HepG2 (cell line): ENCODE measurements at regions not wholly inside any gene's neighbourhood (a gene's known extent, or its start where the extent isn't known, plus 50 kb on each side); places are given as distances from the start of the nearest gene placed in this dataset.

ENCODE experiments used
- ATAC-seq: fragments of 200-7000 bp; cut with Tn5 transposase; 3 replicates; pipeline ENCODE4 v1.9.1; 2020; ENCODE audit warnings: mild to moderate bottlenecking, moderate library complexity
- BruUV-seq: library from RNA; stranded (reverse); fragments of 400-500 nt; replicated peaks from 2 replicates; lab custom pipeline; 2021; lab: Mats Ljungman, UMichigan
- CTCF ChIA-PET: fragments of 300-600 bp; formaldehyde crosslinking; extraction: SDS; loops from one replicate; lab custom pipeline; 2021; ENCODE audit warnings: low total read pairs, inconsistent platforms, low intra/inter-chr PET ratio; lab: Yijun Ruan, JAX
- POLR2A ChIA-PET: fragments of 350-600 bp; sonication (Branson Sonifier 250); formaldehyde crosslinking; loops from one replicate; lab custom pipeline; 2020; ENCODE audit warnings: antibody characterized with exemption, inconsistent platforms; lab: Yijun Ruan, JAX
- DNase-seq: peaks from one replicate; pipeline ENCODE4 v3.0.0-alpha.2; 2015; ENCODE audit warnings: low spot score
- FAIRE-seq: peaks from 3 replicates; lab custom pipeline; 2011; peaks lifted over from hg19 to GRCh38; lab: Jason Lieb, UNC
- H2AFZ ChIP-seq: one replicate; pipeline ENCODE4 v1.6.1; 2011; ENCODE audit warnings: low read length, inconsistent platforms
- H3K27ac ChIP-seq: fragments of 300-600 bp; 3 replicates; pipeline ENCODE4 v1.8.0; 2011; ENCODE audit warnings: mixed run types, mild to moderate bottlenecking, mixed read lengths, low read length, inconsistent platforms; ENCODE audit not compliant: insufficient read depth; ENCODE audit errors: extremely low read length
- H3K27me3 ChIP-seq, 2 experiments: fragments of 200-600 bp in 1 of 2; 2 replicates in 1 of 2; 3 replicates in 1 of 2; pipeline versions ENCODE4 v1.6.0 to v1.8.0; 2011; ENCODE audit warnings: low read length in 2 of 2, mild to moderate bottlenecking in 2 of 2, moderate library complexity in 2 of 2, inconsistent platforms in 1 of 2; ENCODE audit not compliant: insufficient read depth in 2 of 2, control insufficient read depth in 1 of 2
- H3K36me3 ChIP-seq, 2 experiments: fragments of 200-600 bp in 1 of 2; replicated peaks in 1 of 2; 2 replicates in 1 of 2; 3 replicates in 1 of 2; pipeline versions ENCODE4 v1.5.1 to v1.8.0; 2011; ENCODE audit warnings: low read length in 2 of 2, inconsistent platforms in 1 of 2; ENCODE audit not compliant: insufficient read depth in 2 of 2, control insufficient read depth in 1 of 2
- H3K4me1 ChIP-seq: 2 replicates; pipeline ENCODE4 v1.5.1; 2012; ENCODE audit warnings: low read length, inconsistent platforms; ENCODE audit not compliant: insufficient read depth
- H3K4me2 ChIP-seq: 2 replicates; pipeline ENCODE4 v1.6.0; 2011; ENCODE audit warnings: low read depth, low read length, inconsistent platforms
- H3K4me3 ChIP-seq, 3 experiments: fragments of 200-600 bp in 1 of 3; sonication (generic), shearing (Covaris generic) in 1 of 3; replicated peaks in 1 of 3; 2 replicates each; pipeline ENCODE4 v1.5.1; 2011 to 2016; ENCODE audit warnings: low read length in 3 of 3, inconsistent platforms in 2 of 3, low read depth in 2 of 3, mild to moderate bottlenecking in 2 of 3, control low read depth in 1 of 3, mixed read lengths in 1 of 3; ENCODE audit not compliant: insufficient read depth in 1 of 3
- H3K79me2 ChIP-seq: one replicate; pipeline ENCODE4 v1.6.1; 2011; ENCODE audit warnings: low read length, inconsistent platforms; ENCODE audit not compliant: insufficient read depth
- H3K9ac ChIP-seq: 2 replicates; pipeline ENCODE4 v1.6.0; 2011; ENCODE audit warnings: mild to moderate bottlenecking, low read depth, low read length, inconsistent platforms; ENCODE audit not compliant: insufficient read depth
- H3K9me3 ChIP-seq: 2 replicates; pipeline ENCODE4 v1.5.1; 2012; ENCODE audit warnings: mild to moderate bottlenecking, low read length
- H4K20me1 ChIP-seq: 2 replicates; pipeline ENCODE4 v1.6.0; 2011; ENCODE audit warnings: inconsistent platforms, mild to moderate bottlenecking, low read length, moderate library complexity; ENCODE audit not compliant: insufficient read depth
- BORCS8-MEF2B ChIP-seq: sonication (generic); formaldehyde crosslinking; IDR thresholded peaks from 2 replicates; pipeline ENCODE4 v1.8.0; 2022; ENCODE audit warnings: mild to moderate bottlenecking, missing genetic modification reagents
- CBX2 ChIP-seq, 2 experiments: fragments of 200-600 bp in 1 of 2; sonication (generic); formaldehyde crosslinking in 1 of 2; IDR thresholded peaks; 2 replicates each; pipeline versions ENCODE4 v1.7.0 to v1.8.1; 2018 to 2022; ENCODE audit warnings: low read depth in 2 of 2, low read length in 1 of 2, mild to moderate bottlenecking in 1 of 2, missing genetic modification reagents in 1 of 2
- FOXA3 ChIP-seq: IDR thresholded peaks from 2 replicates; pipeline ENCODE4 v1.6.1; 2016; ENCODE audit warnings: missing genetic modification reagents, missing compliant biosample characterization
- RFX3 ChIP-seq: IDR thresholded peaks from 2 replicates; pipeline ENCODE4 v1.6.1; 2016; ENCODE audit warnings: missing biosample characterization, missing genetic modification reagents
- TOE1 ChIP-seq: sonication (generic); formaldehyde crosslinking; IDR thresholded peaks from 2 replicates; pipeline ENCODE4 v1.4.0; 2020; ENCODE audit warnings: mild to moderate bottlenecking, missing genetic modification reagents
- ZNF124 ChIP-seq: sonication (generic); formaldehyde crosslinking; IDR thresholded peaks from 2 replicates; pipeline ENCODE4 v1.4.0; 2020; ENCODE audit warnings: missing genetic modification reagents
- ZNF570 ChIP-seq: sonication (generic); formaldehyde crosslinking; IDR thresholded peaks from 2 replicates; pipeline ENCODE4 v1.4.0; 2020; ENCODE audit warnings: mild to moderate bottlenecking, missing genetic modification reagents, borderline replicate concordance
- ZNF577 ChIP-seq: sonication (generic); formaldehyde crosslinking; IDR thresholded peaks from 2 replicates; pipeline ENCODE4 v1.4.0; 2020; ENCODE audit warnings: mild to moderate bottlenecking, low read depth, missing genetic modification reagents, borderline replicate concordance
- ZNF607 ChIP-seq: sonication (generic); formaldehyde crosslinking; IDR thresholded peaks from 2 replicates; pipeline ENCODE4 v1.5.1; 2020; ENCODE audit warnings: missing genetic modification reagents, mild to moderate bottlenecking, borderline replicate concordance
- ZNF720 ChIP-seq: sonication (generic); formaldehyde crosslinking; IDR thresholded peaks from 2 replicates; pipeline ENCODE4 v1.4.0; 2020; ENCODE audit warnings: missing genetic modification reagents
- ZNF790 ChIP-seq: sonication (generic); formaldehyde crosslinking; IDR thresholded peaks from 2 replicates; pipeline ENCODE4 v1.8.0; 2022; ENCODE audit warnings: missing genetic modification reagents, mild to moderate bottlenecking, borderline replicate concordance
- WGBS: methylation state at CpG from one replicate; pipeline ENCODE4 v1.1.6; 2017; ENCODE audit warnings: low lambda C conversion rate; 5-methylcytosine and 5-hydroxymethylcytosine counted together
- in situ Hi-C: cut with HindIII; loops from 2 replicates; pipeline ENCODE4 v1.10.0; 2017; ENCODE audit warnings: low pct_unique_long_range_greater_than_20kb; ENCODE audit not compliant: extremely low pct_ligation_motif_present
- intact Hi-C: fragments of 100-400 bp; cut with micrococcal nuclease; formaldehyde crosslinking; loops from one replicate; pipeline ENCODE4 v1.10.0; 2022; ENCODE audit not compliant: unreplicated experiment
- TF ChIP-seq, protein P1 (sequence below): sonication (generic); formaldehyde crosslinking; IDR thresholded peaks from 2 replicates; pipeline ENCODE4 v1.5.1; 2020; ENCODE audit warnings: mild to moderate bottlenecking, moderate library complexity, missing genetic modification reagents
- TF ChIP-seq, protein P2 (sequence below): sonication (generic); formaldehyde crosslinking; IDR thresholded peaks from 2 replicates; pipeline ENCODE4 v1.4.0; 2020; ENCODE audit warnings: mild to moderate bottlenecking, missing genetic modification reagents
- TF ChIP-seq, protein P3 (sequence below): sonication (generic); formaldehyde crosslinking; IDR thresholded peaks from 2 replicates; pipeline ENCODE4 v1.4.0; 2020; ENCODE audit warnings: missing genetic modification reagents
- TF ChIP-seq, protein P4 (sequence below): sonication (generic); formaldehyde crosslinking; IDR thresholded peaks from 2 replicates; pipeline ENCODE4 v1.4.0; 2020; ENCODE audit warnings: missing genetic modification reagents
- TF ChIP-seq, protein P5 (sequence below): sonication (generic); formaldehyde crosslinking; IDR thresholded peaks from 2 replicates; pipeline ENCODE4 v1.4.0; 2020; ENCODE audit warnings: missing genetic modification reagents, borderline replicate concordance

DNA sequence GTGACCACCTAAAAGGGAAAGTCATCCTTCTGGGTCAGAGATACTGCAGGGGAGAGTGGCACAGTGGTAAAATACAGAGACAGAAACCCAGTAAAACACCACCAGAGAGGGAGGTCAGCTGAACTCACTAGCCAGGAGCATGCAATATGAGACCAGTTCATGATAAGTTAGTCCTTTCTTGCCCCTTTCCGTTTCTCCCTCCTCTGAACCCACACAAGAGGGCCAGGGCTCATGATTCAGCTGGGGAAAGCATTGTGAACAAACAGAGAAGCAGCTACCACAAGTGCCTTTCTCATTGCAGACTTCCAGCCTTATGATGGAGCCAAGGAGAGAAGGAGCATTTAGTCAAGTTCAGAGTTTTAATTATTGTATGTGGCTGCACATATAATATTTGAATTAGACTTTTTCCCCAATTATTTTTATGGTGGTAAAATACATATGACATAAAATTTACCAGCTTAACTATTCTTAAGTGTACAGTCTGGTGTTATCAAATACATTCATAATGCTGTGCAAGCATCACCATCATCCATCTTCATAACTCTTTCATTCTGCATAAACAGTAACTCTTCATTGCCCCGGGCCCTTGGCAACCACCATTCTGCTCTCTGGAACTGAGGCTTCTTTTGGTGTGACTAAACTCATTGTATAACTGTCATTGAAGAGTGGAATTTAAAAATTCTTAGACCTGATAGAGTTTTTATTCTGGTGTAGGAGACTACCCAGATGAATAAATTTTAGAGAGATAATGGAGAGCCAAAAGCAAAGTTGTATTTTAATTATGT, 114.6 kb downstream of the DDIT4L start:
- Histone ChIP-seq H3K27me3 (no peaks in the 10 kb centered on the region; a peak in 1 of 5 replicates), H3K4me1 (no peaks in the 10 kb centered on the region), H3K4me2 (no peak overlapping the region), H3K27ac (no peak overlapping the region), H4K20me1 (no peaks in the 10 kb centered on the region), H3K9ac (no peak overlapping the region), H3K36me3 (no peaks in the 10 kb centered on the region), H3K79me2 (no peaks in the 10 kb centered on the region), H2AFZ (no peak overlapping the region), H3K4me3 (no peak overlapping the region), H3K9me3 (no peaks in the 10 kb centered on the region)
- POLR2A ChIA-PET: no interaction called here
- ATAC-seq: no peak
- no TSS peak for BruUV-seq
- in situ Hi-C loops: no loop called here
- no peak for FAIRE-seq
- CTCF ChIA-PET: no interaction called here
- DNase-seq: no peak
- 16% methylated on average over 2 of the region's 2 CpGs for WGBS
- intact Hi-C loops: no loop called here
- TF ChIP-seq ZNF124 (CRISPR knock-in tag): no peak
- no peak for TF ChIP-seq ZNF720
- TF ChIP-seq ZNF577: no peak
- TF ChIP-seq TOE1: no peak
- no peak for TF ChIP-seq RFX3 (CRISPR knock-in tag)
- TF ChIP-seq, protein P1, sequence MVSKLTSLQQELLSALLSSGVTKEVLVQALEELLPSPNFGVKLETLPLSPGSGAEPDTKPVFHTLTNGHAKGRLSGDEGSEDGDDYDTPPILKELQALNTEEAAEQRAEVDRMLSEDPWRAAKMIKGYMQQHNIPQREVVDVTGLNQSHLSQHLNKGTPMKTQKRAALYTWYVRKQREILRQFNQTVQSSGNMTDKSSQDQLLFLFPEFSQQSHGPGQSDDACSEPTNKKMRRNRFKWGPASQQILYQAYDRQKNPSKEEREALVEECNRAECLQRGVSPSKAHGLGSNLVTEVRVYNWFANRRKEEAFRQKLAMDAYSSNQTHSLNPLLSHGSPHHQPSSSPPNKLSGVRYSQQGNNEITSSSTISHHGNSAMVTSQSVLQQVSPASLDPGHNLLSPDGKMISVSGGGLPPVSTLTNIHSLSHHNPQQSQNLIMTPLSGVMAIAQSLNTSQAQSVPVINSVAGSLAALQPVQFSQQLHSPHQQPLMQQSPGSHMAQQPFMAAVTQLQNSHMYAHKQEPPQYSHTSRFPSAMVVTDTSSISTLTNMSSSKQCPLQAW: no peak
- no peak for TF ChIP-seq FOXA3
- no peak for TF ChIP-seq ZNF607 (CRISPR knock-in tag)
- TF ChIP-seq, protein P2, sequence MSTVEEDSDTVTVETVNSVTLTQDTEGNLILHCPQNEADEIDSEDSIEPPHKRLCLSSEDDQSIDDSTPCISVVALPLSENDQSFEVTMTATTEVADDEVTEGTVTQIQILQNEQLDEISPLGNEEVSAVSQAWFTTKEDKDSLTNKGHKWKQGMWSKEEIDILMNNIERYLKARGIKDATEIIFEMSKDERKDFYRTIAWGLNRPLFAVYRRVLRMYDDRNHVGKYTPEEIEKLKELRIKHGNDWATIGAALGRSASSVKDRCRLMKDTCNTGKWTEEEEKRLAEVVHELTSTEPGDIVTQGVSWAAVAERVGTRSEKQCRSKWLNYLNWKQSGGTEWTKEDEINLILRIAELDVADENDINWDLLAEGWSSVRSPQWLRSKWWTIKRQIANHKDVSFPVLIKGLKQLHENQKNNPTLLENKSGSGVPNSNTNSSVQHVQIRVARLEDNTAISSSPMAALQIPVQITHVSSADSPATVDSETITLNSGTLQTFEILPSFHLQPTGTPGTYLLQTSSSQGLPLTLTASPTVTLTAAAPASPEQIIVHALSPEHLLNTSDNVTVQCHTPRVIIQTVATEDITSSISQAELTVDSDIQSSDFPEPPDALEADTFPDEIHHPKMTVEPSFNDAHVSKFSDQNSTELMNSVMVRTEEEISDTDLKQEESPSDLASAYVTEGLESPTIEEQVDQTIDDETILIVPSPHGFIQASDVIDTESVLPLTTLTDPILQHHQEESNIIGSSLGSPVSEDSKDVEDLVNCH (CRISPR knock-in tag): no peak
- no peak for TF ChIP-seq ZNF790 (CRISPR knock-in tag)
- TF ChIP-seq, protein P3, sequence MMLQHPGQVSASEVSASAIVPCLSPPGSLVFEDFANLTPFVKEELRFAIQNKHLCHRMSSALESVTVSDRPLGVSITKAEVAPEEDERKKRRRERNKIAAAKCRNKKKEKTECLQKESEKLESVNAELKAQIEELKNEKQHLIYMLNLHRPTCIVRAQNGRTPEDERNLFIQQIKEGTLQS: no peak
- TF ChIP-seq, protein P4, sequence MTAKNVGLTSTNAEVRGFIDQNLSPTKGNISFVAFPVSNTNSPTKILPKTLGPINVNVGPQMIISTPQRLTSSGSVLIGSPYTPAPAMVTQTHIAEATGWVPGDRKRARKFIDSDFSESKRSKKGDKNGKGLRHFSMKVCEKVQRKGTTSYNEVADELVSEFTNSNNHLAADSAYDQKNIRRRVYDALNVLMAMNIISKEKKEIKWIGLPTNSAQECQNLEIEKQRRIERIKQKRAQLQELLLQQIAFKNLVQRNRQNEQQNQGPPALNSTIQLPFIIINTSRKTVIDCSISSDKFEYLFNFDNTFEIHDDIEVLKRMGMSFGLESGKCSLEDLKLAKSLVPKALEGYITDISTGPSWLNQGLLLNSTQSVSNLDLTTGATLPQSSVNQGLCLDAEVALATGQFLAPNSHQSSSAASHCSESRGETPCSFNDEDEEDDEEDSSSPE (CRISPR knock-in tag): no peak
- no peak for TF ChIP-seq BORCS8-MEF2B (CRISPR knock-in tag)
- TF ChIP-seq, protein P5, sequence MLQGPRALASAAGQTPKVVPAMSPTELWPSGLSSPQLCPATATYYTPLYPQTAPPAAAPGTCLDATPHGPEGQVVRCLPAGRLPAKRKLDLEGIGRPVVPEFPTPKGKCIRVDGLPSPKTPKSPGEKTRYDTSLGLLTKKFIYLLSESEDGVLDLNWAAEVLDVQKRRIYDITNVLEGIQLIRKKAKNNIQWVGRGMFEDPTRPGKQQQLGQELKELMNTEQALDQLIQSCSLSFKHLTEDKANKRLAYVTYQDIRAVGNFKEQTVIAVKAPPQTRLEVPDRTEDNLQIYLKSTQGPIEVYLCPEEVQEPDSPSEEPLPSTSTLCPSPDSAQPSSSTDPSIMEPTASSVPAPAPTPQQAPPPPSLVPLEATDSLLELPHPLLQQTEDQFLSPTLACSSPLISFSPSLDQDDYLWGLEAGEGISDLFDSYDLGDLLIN (CRISPR knock-in tag): no peak
- TF ChIP-seq ZNF570 (CRISPR knock-in tag): no peak
- no peak for TF ChIP-seq CBX2 (IDR thresholded peaks at IDR 0.05; ENCODE audit: low read depth, low read length)
- no peak for TF ChIP-seq CBX2 (CRISPR knock-in tag; IDR thresholded peaks at IDR 0.05; ENCODE audit: low read depth)
